Astrocyte (in vitro differentiated cells and primary cell): ENCODE measurements at regions not wholly inside any gene's neighbourhood (a gene's known extent, or its start where the extent isn't known, plus 50 kb on each side); places are given as distances from the start of the nearest gene placed in this dataset.

ENCODE experiments used
- DNase-seq: peaks from one replicate; pipeline ENCODE4 v3.0.0-alpha.2; 2010; ENCODE audit warnings: low read depth
- FAIRE-seq: peaks from 2 replicates; lab custom pipeline; 2011; peaks lifted over from hg19 to GRCh38; lab: Jason Lieb, UNC
- H2AFZ ChIP-seq: 2 replicates; pipeline ENCODE4 v1.6.0; 2012; ENCODE audit warnings: low read depth, low read length, inconsistent platforms
- H3K27ac ChIP-seq: 2 replicates; pipeline ENCODE4 v1.5.1; 2011; ENCODE audit warnings: low read depth, low read length, inconsistent platforms
- H3K27me3 ChIP-seq: 2 replicates; pipeline ENCODE4 v1.6.0; 2011; ENCODE audit warnings: low read length, inconsistent platforms; ENCODE audit not compliant: insufficient read depth
- H3K36me3 ChIP-seq: 2 replicates; pipeline ENCODE4 v1.5.1; 2011; ENCODE audit warnings: low read length, inconsistent platforms; ENCODE audit not compliant: insufficient read depth
- H3K4me1 ChIP-seq: 2 replicates; pipeline ENCODE4 v1.5.1; 2011; ENCODE audit warnings: low read length, inconsistent platforms; ENCODE audit not compliant: insufficient read depth
- H3K4me2 ChIP-seq: 2 replicates; pipeline ENCODE4 v1.6.0; 2012; ENCODE audit warnings: low read length, inconsistent platforms
- H3K4me3 ChIP-seq: 2 replicates; pipeline ENCODE4 v1.5.1; 2011; ENCODE audit warnings: low read depth, mild to moderate bottlenecking, low read length, inconsistent platforms; ENCODE audit not compliant: insufficient read depth
- H3K79me2 ChIP-seq: 2 replicates; pipeline ENCODE4 v1.6.0; 2012; ENCODE audit warnings: mild to moderate bottlenecking, low read length, inconsistent platforms; ENCODE audit not compliant: insufficient read depth
- H3K9ac ChIP-seq: 2 replicates; pipeline ENCODE4 v1.6.0; 2012; ENCODE audit warnings: mild to moderate bottlenecking, low read length, inconsistent platforms
- H3K9me3 ChIP-seq: 2 replicates; pipeline ENCODE4 v1.5.1; 2012; ENCODE audit warnings: low read depth, mild to moderate bottlenecking, low read length, inconsistent platforms; ENCODE audit not compliant: insufficient read depth
- H4K20me1 ChIP-seq: 2 replicates; pipeline ENCODE4 v1.6.0; 2012; ENCODE audit warnings: low read length, inconsistent platforms; ENCODE audit not compliant: insufficient read depth
- H3K27ac Mint-ChIP-seq: one replicate; pipeline ENCODE4 v1.8.0; 2021; ENCODE audit warnings: mild to moderate bottlenecking, mixed read lengths; ENCODE audit not compliant: unreplicated experiment
- H3K27me3 Mint-ChIP-seq: one replicate; pipeline ENCODE4 v1.8.0; 2021; ENCODE audit warnings: low read depth, mixed read lengths; ENCODE audit not compliant: unreplicated experiment
- H3K36me3 Mint-ChIP-seq: one replicate; pipeline ENCODE4 v1.8.0; 2021; ENCODE audit warnings: low read depth, mixed read lengths; ENCODE audit not compliant: unreplicated experiment
- H3K4me1 Mint-ChIP-seq: one replicate; pipeline ENCODE4 v1.8.0; 2021; ENCODE audit warnings: low read depth, mixed read lengths; ENCODE audit not compliant: unreplicated experiment
- H3K4me3 Mint-ChIP-seq: one replicate; pipeline ENCODE4 v1.8.0; 2021; ENCODE audit warnings: mild to moderate bottlenecking, moderate library complexity, mixed read lengths; ENCODE audit not compliant: unreplicated experiment
- H3K9me3 Mint-ChIP-seq: one replicate; pipeline ENCODE4 v1.8.0; 2021; ENCODE audit warnings: mild to moderate bottlenecking, mixed read lengths; ENCODE audit not compliant: unreplicated experiment
- CTCF ChIP-seq: IDR thresholded peaks from 2 replicates; pipeline ENCODE4 v1.5.1; 2011; ENCODE audit warnings: low read depth, mild to moderate bottlenecking, inconsistent platforms, low read length, moderate library complexity; ENCODE audit not compliant: insufficient read depth
- EZH2 ChIP-seq: IDR thresholded peaks from 2 replicates; pipeline ENCODE4 v1.6.1; 2012; ENCODE audit warnings: mild to moderate bottlenecking, low read length, inconsistent platforms; ENCODE audit not compliant: insufficient read depth

DNA sequence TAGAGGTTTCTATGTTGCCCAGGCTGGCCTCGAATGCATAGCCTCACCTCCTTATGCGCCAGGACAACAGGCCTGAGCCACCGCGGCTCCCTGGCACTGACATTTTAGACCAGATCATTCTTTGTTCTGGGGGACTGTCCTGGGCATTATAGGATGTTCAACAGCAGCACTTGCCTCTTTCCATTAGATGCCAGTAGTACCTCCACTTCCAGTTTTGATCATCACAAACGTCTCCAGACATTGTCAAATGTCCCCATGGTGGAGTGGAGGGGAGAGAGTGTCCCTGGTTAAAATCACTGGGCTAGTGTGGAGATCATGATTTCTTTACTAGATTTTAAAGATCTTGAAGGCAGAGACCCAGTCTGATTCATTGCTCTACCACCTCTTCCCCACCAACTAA is 125.2 kb upstream of the MKLN1 start:
- H3K27me3 Mint-ChIP-seq: no peaks in the 10 kb centered on the region
- FAIRE-seq (no peak), DNase-seq (no peak)
- no peaks in the 10 kb centered on the region for H4K20me1 ChIP-seq
- H3K4me1 ChIP-seq: no peaks in the 10 kb centered on the region
- H3K9me3 Mint-ChIP-seq: no peaks in the 10 kb centered on the region
- no peak overlapping the region for H3K9ac ChIP-seq
- no peaks in the 10 kb centered on the region for H3K36me3 ChIP-seq
- H3K36me3 Mint-ChIP-seq: no peaks in the 10 kb centered on the region
- H3K4me3 ChIP-seq: no peak overlapping the region
- no peak overlapping the region for H3K27ac Mint-ChIP-seq
- H3K4me2 ChIP-seq: no peak overlapping the region
- no peak overlapping the region for H3K4me3 Mint-ChIP-seq
- TF ChIP-seq CTCF (no peak), EZH2 (no peak)
- no peak overlapping the region for H3K27ac ChIP-seq
- H3K9me3 ChIP-seq: no peaks in the 10 kb centered on the region
- H3K4me1 Mint-ChIP-seq: peaks cover 12% of the 10 kb centered on the region
- H2AFZ ChIP-seq: no peak overlapping the region
- H3K79me2 ChIP-seq: no peaks in the 10 kb centered on the region
- H3K27me3 ChIP-seq: no peaks in the 10 kb centered on the region

- no peaks in the 10 kb centered on the region for H3K27me3 Mint-ChIP-seq
- Histone ChIP-seq H3K4me2 (no peak overlapping the region), H3K27ac (no peak overlapping the region), H3K4me3 (no peak overlapping the region), H3K79me2 (no peaks in the 10 kb centered on the region), H2AFZ (no peak overlapping the region), H4K20me1 (no peaks in the 10 kb centered on the region), H3K4me1 (no peaks in the 10 kb centered on the region), H3K36me3 (no peaks in the 10 kb centered on the region), H3K9ac (no peak overlapping the region), H3K9me3 (no peaks in the 10 kb centered on the region), H3K27me3 (no peaks in the 10 kb centered on the region)
- H3K9me3 Mint-ChIP-seq: no peaks in the 10 kb centered on the region
- TF ChIP-seq EZH2 (no peak), CTCF (no peak)
- no peak overlapping the region for H3K4me3 Mint-ChIP-seq
- FAIRE-seq: no peak
- H3K27ac Mint-ChIP-seq: no peak overlapping the region
- peaks cover 3% of the 10 kb centered on the region for H3K4me1 Mint-ChIP-seq
- no peak for DNase-seq
- H3K36me3 Mint-ChIP-seq: no peaks in the 10 kb centered on the region
These were observed 124.2 kb upstream of the MKLN1 start for GRCh38 chr7:131203291-131203976.

DNA sequence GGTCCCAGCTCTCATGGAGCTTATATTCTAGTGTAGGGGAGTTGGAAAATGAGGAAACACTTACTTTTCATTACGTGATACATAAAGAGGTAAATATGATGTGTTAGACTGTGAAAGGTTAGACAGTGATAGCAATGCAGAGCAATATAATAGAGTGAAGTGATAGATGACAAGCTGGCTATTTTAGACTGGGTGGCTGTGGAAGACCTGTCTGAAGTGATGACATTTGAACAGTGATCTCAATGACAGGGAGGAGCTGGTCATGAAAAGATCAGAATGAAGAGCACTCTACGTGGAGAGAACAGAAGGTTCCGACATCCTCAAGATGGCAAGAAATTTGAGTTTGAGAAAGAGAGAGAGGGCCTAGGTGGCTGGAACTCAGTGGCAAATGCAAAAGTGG is 118.9 kb upstream of the MKLN1 start:
- Mint-ChIP-seq H3K27ac (no peak overlapping the region), H3K4me3 (no peak overlapping the region), H3K36me3 (peaks cover 3% of the 10 kb centered on the region), H3K9me3 (peaks cover 2% of the 10 kb centered on the region), H3K27me3 (peaks cover 3% of the 10 kb centered on the region), H3K4me1 (no peaks in the 10 kb centered on the region)
- Histone ChIP-seq H3K9me3 (no peaks in the 10 kb centered on the region), H2AFZ (no peak overlapping the region), H3K4me1 (no peaks in the 10 kb centered on the region), H3K4me3 (no peak overlapping the region), H3K4me2 (no peak overlapping the region), H3K36me3 (no peaks in the 10 kb centered on the region), H3K27me3 (no peaks in the 10 kb centered on the region), H3K9ac (no peak overlapping the region), H3K79me2 (no peaks in the 10 kb centered on the region), H3K27ac (no peak overlapping the region), H4K20me1 (no peaks in the 10 kb centered on the region)
- no peak for FAIRE-seq
- TF ChIP-seq CTCF (no peak), EZH2 (no peak)
- no peak for DNase-seq
